Astrocyte of the spinal cord (primary cell): ENCODE measurements at regions not wholly inside any gene's neighbourhood (a gene's known extent, or its start where the extent isn't known, plus 50 kb on each side); places are given as distances from the start of the nearest gene placed in this dataset.

Source experiments
- DNase-seq: peaks from one replicate; pipeline ENCODE4 v3.0.0; 2011; ENCODE audit warnings: low read depth, low spot score
- H3K4me3 ChIP-seq: 2 replicates; pipeline ENCODE4 v1.5.1; 2011; ENCODE audit warnings: low read depth, mild to moderate bottlenecking, low read length, moderate library complexity
- CTCF ChIP-seq: IDR thresholded peaks from 2 replicates; pipeline ENCODE4 v1.5.1; 2012; ENCODE audit warnings: low read depth, mild to moderate bottlenecking, low read length, inconsistent platforms
- in situ Hi-C: cut with HindIII; loops from 2 replicates; pipeline ENCODE4 v1.10.0; 2017; ENCODE audit warnings: low sequenced_read_pairs

- no peak for TF ChIP-seq CTCF
- in situ Hi-C loops, result no loop called here
- peak; percentile 76 for DNase-seq
- H3K4me3 ChIP-seq, result no peak overlapping the region
Measured at GRCh38 chr22:47294222-47294532, 531.7 kb downstream of the TBC1D22A start.

DNA sequence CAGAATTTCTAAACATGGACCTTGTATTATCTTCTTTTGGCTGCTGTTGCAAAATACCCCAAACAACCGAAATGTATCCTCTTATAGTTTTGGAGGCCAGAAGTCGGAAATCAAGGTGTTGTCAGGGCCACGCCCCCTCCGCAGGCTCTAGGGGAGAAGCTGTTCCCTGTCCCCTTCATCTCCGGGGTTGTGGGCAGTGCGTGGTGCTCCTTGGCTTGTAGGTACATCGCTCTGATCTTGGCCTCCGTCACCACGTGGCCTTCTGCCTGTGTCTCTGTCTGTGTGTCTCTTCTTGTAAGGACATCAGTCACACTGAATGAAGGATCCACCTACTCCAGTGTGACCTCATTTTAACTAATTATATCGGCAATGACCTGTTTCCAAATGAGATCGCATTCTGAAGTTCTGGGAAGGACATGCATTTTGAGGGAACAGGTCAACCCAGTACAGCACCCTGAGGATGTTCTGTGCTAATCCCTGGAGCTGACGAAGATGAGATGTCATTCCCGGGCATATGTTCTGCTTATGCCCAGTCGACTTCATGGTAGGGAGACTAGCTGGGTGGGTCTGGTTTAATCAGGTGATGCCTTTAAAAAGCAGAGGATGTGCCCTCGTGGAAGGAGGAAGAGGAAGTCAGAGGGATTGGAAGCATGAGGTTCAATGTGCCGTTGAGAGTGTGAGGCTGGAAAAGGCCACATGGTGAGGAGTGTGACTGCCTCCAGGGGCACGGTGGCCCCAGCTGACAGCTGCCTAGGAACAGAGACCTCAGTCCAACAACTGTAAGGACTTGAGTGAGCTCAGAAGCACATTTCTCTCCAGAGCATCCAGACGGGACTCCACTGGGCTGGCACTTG lies 531.1 kb downstream of the TBC1D22A start:
- no peak overlapping the region for H3K4me3 ChIP-seq
- in situ Hi-C loops, result no loop called here
- TF ChIP-seq CTCF, result no peak
- no peak for DNase-seq

GRCh38 chr22:47292546-47293320 lies 530.3 kb downstream of the TBC1D22A start:
- no peak overlapping the region for H3K4me3 ChIP-seq
- in situ Hi-C loops, result no loop called here
- no peak for TF ChIP-seq CTCF
- peak; percentile 58 for DNase-seq

DNA sequence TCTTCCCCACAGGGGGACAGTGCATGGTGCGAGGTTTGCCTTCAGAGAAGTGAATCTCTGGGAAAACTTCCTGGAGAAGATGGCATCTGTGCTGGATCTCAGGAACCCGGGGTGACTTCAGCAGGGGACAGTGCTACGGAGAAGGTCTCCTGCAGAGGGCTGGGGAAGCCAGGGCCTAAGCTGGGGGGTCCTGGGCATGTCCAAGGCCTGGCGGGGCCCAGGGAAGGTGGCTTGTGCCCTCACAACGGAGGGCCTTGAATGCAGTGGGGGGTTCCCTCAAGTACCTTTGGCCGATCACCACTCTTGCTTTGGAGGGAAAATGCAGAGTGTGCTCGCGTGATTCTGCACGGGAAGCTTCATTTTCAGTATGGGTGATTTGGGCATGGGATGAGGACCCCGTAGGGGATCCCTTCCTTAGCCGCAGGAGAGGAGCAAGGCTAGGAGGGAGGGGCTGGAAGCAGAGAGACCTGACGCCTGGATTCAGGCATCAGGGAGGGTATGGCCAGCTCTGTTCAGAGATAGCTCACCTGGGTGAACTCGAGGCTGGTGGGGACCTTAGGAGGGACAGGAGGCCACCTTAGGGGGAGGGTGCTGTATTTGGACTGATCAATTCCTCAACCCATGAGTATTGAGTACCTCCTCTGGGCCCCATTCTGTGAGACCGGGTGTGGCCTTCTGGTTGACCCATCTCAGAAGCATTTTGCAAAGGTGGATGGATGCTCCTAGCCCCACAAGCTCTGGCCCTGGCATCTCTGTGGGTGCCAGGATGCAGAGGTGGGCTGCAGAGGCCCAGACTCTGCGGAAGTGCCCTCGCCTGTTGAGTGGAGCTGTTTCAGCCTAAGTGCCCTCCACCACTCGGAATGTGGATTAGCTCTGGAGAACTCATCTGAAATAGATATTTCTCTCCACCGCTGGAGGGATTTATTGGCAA lies 529.4 kb downstream of the TBC1D22A start:
- no peak for DNase-seq
- in situ Hi-C loops, result no loop called here

DNA sequence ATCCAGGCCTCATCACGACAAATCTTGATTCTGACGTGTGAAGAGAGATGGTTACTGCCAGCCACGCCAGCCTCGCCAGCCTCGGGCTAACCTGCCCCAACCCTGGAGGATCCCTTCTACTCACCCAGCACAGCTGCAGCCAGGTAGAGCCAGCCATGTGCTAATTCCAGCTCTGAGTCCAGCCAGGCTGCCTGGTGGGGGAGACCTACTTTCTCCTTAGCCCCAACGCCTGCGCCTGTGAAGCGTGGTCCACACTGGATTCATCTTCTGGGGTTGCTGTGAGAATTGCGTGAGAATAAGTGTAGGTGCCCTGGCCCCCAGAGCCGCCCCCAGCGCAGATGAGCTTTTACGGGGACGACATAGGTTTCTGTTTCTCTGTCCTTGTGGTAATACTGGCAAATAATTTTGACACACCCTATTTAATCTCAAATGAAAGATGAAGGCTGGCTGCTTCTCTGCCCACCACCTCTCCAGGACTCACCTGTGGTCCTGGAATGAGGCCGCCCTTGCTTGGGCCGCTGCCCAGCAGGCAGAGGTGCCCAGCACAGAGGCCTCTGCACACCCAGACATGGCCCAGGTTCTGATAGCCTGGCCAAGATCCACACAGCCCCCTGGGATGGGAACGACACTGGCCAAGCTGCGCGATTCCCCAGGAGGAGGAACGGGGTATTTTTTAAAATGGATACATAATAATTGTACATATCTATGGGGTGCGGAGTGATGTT lies 528.4 kb downstream of the TBC1D22A start:
- TF ChIP-seq CTCF, result no peak
- no peak overlapping the region for H3K4me3 ChIP-seq
- in situ Hi-C loops, result no loop called here
- DNase-seq, result no peak

More for the DNA sequence above, 529.4 kb downstream of the TBC1D22A start:
- TF ChIP-seq CTCF, result no peak
- no peak overlapping the region for H3K4me3 ChIP-seq
